ENCODE measurements at regions not wholly inside any gene's neighbourhood (a gene's known extent, or its start where the extent isn't known, plus 50 kb on each side); places are given as distances from the start of the nearest gene placed in this dataset.
"Not testable (repeated sequence)": the region's sequence is repeated elsewhere in the genome, so short reads cannot be mapped to it uniquely, and the experiment has no call there.

GRCh38 chr4:124426279-124426678 lies 286.3 kb downstream of the ANKRD50 start:
- DNase-seq (ENCODE audit: low read depth in 3 of 3), result no peak

DNA sequence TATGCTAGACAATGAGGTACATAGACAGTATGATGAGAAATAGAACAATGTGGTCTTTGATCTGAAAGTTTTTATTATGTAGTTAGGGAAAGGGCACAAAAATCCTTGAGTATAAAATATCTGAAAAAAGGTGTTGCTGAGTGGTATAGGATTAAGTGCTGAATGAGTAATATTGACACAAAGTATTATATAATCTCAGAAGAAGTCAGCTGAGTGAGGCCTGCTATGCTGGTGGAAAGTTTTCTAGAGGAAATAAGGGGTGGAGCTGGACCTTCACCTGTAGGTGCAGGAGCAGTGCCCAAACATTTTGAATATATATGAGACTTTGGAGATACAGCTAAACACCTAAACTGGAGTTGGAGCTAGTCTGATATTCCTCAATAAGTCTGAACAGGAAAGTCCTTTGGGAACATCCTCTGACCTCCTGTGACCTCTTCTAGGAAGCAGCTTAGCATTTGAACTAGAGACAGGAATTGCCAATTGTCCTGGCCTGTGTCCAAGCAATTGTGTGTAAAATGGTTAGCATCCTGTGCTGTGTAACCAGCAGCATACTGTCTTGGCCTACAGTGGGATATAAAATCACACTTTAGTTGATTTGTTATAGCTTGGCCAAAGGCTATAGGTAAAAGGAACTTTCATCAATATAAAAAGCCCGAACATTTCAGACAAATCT lies 285.3 kb downstream of the ANKRD50 start:
- no peak for DNase-seq (ENCODE audit: low read depth in 3 of 3)

DNA sequence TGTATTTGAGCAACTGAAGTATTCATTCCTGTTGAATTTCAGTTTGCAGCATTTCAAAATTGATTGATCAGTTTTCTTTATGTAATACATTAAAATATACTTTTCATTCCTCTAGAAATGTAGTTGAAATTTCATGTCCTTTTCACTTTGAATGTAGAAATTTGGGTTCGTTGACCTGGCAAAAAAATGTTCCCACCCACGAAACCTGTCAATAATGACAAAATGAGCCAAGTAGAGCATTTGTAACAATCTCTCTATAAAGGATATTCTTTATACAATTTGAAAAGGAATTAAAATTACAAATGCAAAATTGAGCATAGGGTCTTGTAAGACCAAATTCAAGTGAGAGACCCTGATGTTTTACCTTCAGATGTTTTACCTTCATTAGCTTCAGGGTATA lies 283.9 kb downstream of the ANKRD50 start:
- no peak for DNase-seq (ENCODE audit: low read depth in 3 of 3)

- no peak for DNase-seq (ENCODE audit: low read depth in 3 of 3)
Measured at GRCh38 chr4:124429746-124430250, 282.7 kb downstream of the ANKRD50 start.

- DNase-seq (ENCODE audit: low read depth in 3 of 3), result no peak
Measured at GRCh38 chr4:124431653-124432192, 280.8 kb downstream of the ANKRD50 start.

GRCh38 chr4:124432500-124432899 lies 280.0 kb downstream of the ANKRD50 start:
- no peak for DNase-seq (ENCODE audit: low read depth in 3 of 3)

- DNase-seq (ENCODE audit: low read depth in 3 of 3), result no peak
Measured at GRCh38 chr4:124433044-124433443, 279.5 kb downstream of the ANKRD50 start.

GRCh38 chr4:124433500-124433899 lies 279.0 kb downstream of the ANKRD50 start:
- DNase-seq (ENCODE audit: low read depth in 3 of 3), result no peak

GRCh38 chr4:124435274-124435950 lies 277.1 kb downstream of the ANKRD50 start:
- no peak for DNase-seq (ENCODE audit: low read depth in 3 of 3)

- no peak for DNase-seq (ENCODE audit: low read depth in 3 of 3)
Measured at GRCh38 chr4:124437853-124438495, 274.6 kb downstream of the ANKRD50 start.

GRCh38 chr4:124445071-124445470 lies 267.5 kb downstream of the ANKRD50 start:
- no peak for DNase-seq (ENCODE audit: low read depth in 3 of 3)

DNA sequence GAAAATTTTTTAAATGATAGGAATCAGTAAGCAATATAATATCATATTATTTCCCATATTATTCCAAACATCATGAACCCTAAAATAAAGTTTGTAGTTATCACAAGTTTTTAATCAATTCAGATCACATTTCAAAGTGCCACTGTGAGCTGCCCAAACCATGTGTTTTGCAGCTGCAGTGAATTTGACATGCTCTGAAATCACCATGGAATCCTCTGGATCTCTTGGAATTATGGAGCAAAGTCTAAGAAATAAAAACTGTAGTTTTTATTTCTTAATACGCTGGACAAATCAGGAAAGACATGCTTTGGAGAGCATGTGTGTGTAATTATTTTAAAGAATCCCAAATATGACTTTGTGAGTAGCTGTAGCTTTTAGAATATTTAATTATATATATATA lies 262.7 kb downstream of the ANKRD50 start:
- no peak for DNase-seq (ENCODE audit: low read depth in 3 of 3)

- no peak for DNase-seq (ENCODE audit: low read depth in 3 of 3)
Measured at GRCh38 chr4:124450851-124451250, 261.7 kb downstream of the ANKRD50 start.

DNA sequence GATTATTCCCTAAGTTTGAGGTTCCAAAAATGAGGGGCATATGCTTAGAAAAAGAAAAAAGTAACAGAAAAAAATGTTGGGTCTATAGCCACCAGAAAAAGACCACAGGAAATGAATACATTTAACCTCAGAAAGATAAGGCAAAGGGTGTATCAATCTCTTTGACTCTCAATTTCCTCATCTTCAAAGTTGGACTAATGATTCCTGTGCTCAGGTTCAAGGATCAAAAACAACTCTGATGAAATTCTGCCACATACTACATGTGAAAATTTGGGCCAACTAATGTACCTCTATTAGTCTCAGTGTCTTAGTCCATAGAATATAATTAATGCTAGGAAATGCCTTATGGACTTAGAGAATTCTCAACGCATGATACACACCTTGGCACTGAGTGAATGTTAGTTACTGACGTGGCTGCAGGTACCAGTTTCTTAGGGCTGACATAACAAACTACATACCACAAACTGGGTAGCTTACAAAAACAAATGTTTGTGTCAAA lies 257.7 kb downstream of the ANKRD50 start:
- DNase-seq (ENCODE audit: low read depth in 3 of 3), result no peak

- no peak for DNase-seq (ENCODE audit: low read depth in 3 of 3)
Measured at GRCh38 chr4:124455671-124456070, 256.9 kb downstream of the ANKRD50 start.

GRCh38 chr4:124459196-124459940 lies 253.2 kb downstream of the ANKRD50 start:
- no peak for DNase-seq (ENCODE audit: low read depth in 3 of 3)

GRCh38 chr4:124459941-124460310 lies 252.6 kb downstream of the ANKRD50 start:
- no peak for DNase-seq (ENCODE audit: low read depth in 3 of 3)

DNA sequence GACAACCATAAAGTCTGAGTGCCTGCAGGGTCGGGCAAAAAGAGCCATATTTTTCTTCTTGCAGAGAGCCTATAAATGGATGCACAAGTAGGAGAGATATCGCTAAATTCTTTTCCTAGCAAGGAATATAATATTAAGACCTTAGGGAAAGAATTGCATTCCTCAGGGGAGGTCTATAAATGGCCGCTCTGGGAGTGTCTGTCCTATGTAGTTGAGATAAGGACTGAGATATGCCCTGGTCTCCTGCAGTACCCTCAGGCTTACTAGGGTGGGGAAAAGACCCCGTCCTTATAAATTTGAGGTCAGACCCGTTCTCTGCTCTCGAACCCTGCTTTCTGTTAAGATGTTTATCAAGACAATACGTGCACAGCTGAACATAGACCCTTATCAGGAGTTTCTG lies 250.9 kb downstream of the ANKRD50 start:
- not testable (repeated sequence) for DNase-seq (ENCODE audit: low read depth in 3 of 3)

- DNase-seq (ENCODE audit: low read depth in 3 of 3), result no peak
Measured at GRCh38 chr4:124462954-124463828, 249.3 kb downstream of the ANKRD50 start.

DNA sequence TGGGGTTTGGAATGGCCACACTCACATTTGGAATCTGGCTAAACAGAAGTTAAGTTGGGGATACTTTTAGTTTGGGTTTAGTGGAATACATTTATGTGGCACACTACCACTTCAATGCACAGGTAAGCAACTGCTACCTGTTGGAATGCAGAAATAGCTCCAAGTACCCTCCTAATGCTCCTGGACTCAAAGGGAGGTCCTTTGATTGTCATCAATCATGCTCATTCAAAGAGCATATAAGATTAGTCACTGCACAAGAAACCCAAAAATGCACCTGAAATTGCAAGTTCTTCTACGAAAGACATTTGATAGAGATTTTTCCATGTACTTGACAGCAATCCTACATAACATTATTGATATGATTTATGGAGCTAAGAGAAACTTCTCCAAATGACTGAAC lies 247.7 kb downstream of the ANKRD50 start:
- no peak for DNase-seq (ENCODE audit: low read depth in 3 of 3)

DNA sequence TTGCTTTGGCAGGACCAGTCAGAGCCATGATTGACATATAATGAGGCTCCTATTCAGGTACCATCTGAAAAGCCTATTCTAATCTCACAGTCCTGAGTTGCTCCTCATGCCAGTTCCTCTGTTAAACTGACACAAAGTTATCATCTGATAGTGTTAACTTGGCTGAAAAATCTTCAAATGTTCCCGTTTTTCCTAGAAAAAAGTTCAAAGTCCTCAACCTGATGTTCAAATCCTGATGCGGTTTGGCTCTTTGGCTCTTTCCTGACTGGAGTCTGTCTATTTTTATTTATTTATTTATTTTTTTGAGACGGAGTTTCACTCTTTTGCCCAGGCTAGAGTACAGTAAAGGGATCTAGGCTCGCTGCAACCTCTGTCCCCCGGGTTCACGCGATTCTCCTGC lies 244.2 kb downstream of the ANKRD50 start:
- no peak for DNase-seq (ENCODE audit: low read depth in 3 of 3)

Measured in stimulated activated CD4-positive, alpha-beta T cell treated with anti-CD3 and anti-CD28 coated beads, TNF-alpha, amount 100 ng/mL, for 48 hours (primary cell).